Kidney epithelial cell (primary cell): ENCODE measurements at regions not wholly inside any gene's neighbourhood (a gene's known extent, or its start where the extent isn't known, plus 50 kb on each side); places are given as distances from the start of the nearest gene placed in this dataset.

Source experiments
- DNase-seq: peaks from one replicate; pipeline ENCODE4 v3.0.0-alpha.2; 2010; ENCODE audit warnings: low read depth
- H3K27me3 ChIP-seq: 2 replicates; pipeline ENCODE4 v1.6.0; 2011; ENCODE audit warnings: low read length; ENCODE audit not compliant: control insufficient read depth, insufficient read depth
- H3K36me3 ChIP-seq: 2 replicates; pipeline ENCODE4 v1.5.1; 2011; ENCODE audit warnings: low read length; ENCODE audit not compliant: control insufficient read depth, insufficient read depth
- H3K4me3 ChIP-seq: 2 replicates; pipeline ENCODE4 v1.5.1; 2011; ENCODE audit warnings: low read depth, mild to moderate bottlenecking, control low read depth, low read length
- TF ChIP-seq, protein P1 (sequence below): IDR thresholded peaks from 2 replicates; pipeline ENCODE4 v1.5.1; 2011; ENCODE audit warnings: mild to moderate bottlenecking, moderate library complexity, low read length, control low read depth, inconsistent platforms; ENCODE audit not compliant: insufficient read depth, poor library complexity, severe bottlenecking

GRCh38 chr12:68476794-68477193 lies 133.9 kb upstream of the RAP1B start:
- Histone ChIP-seq H3K4me3 (no peak overlapping the region), H3K27me3 (no peaks in the 10 kb centered on the region), H3K36me3 (no peaks in the 10 kb centered on the region)
- TF ChIP-seq, protein P1, sequence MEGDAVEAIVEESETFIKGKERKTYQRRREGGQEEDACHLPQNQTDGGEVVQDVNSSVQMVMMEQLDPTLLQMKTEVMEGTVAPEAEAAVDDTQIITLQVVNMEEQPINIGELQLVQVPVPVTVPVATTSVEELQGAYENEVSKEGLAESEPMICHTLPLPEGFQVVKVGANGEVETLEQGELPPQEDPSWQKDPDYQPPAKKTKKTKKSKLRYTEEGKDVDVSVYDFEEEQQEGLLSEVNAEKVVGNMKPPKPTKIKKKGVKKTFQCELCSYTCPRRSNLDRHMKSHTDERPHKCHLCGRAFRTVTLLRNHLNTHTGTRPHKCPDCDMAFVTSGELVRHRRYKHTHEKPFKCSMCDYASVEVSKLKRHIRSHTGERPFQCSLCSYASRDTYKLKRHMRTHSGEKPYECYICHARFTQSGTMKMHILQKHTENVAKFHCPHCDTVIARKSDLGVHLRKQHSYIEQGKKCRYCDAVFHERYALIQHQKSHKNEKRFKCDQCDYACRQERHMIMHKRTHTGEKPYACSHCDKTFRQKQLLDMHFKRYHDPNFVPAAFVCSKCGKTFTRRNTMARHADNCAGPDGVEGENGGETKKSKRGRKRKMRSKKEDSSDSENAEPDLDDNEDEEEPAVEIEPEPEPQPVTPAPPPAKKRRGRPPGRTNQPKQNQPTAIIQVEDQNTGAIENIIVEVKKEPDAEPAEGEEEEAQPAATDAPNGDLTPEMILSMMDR, result no peak
- DNase-seq, result no peak

DNA sequence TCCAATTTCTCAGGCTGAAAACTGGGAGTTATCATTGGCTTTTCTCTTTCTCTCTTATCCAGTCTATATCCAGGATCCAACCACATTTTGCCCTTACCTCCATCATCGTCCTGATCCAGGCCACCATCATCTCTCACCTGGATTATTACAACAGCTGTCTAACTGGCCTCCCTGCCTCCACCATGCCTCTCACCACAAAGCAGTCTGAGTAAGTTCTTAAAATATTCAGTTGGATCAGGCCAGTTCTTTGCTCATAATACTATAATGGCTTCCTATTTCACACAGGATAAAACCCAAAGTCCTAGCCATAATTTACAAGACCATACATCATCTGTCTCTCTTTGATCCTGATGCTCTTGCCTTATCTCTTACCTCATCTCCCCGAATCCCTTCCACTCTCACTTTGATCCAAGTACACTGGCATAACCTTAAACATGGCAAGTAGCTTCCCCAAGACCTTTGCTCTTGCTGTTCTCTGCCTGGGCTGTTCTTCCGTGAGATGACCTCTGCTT lies 133.4 kb upstream of the RAP1B start:
- Histone ChIP-seq H3K27me3 (no peaks in the 10 kb centered on the region), H3K36me3 (no peaks in the 10 kb centered on the region), H3K4me3 (no peak overlapping the region)
- no peak for DNase-seq
- TF ChIP-seq, protein P1, result no peak

DNA sequence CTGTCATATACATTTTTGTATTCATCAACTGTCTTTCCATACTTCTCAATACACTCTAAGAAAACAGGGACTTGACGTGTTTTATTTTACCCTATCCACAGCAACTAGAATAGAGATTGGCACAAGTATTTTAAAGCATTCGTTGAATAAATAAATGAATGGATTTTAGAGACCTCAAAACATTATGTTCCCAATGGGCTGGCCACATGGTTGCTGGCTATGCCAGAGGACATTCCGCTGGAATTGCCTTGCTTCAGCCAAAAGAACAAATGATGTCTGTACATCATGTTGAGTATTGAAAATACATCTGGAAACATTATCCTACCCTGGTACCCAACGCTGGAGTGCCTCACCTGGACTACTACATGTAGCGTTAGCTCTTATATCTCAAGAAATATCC lies 132.8 kb upstream of the RAP1B start:
- H3K4me3 ChIP-seq, result no peak overlapping the region
- H3K27me3 ChIP-seq, result no peaks in the 10 kb centered on the region
- TF ChIP-seq, protein P1, result no peak
- no peak for DNase-seq
- no peaks in the 10 kb centered on the region for H3K36me3 ChIP-seq

DNA sequence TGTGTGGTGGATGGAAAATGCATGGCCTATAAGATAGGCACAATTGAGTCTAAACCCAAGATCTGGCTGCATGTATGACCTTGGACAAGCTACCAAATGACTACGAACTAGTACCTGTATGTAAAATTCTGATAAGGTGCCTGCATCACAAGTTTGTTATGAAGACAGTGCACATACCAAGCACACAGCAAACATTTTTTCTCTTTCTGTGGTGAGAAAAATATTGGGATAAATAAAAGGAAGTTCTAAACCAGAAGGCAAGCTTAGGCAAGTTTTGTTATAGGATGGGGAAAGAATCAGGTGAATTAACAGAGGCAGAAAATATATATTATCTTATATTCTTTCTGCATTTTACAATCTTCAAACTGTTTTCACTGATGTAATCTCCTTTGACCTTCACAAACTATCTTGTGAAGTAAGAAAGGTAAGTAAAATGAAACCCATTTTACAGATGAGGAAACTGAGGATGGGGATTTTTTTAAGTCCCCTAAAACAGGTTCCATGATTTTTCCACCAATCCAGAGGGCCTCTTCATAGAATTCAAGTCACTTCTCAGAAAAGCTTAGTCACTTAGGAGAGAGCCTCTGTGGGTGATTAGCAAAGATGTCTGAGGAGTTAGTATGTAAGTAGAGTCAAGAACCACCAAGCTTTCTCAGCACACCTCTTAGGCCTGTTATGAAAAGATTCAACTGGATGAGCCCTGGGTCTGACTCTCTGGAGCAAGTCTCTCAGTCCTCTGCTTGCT lies 132.0 kb upstream of the RAP1B start:
- no peak for DNase-seq
- Histone ChIP-seq H3K36me3 (no peaks in the 10 kb centered on the region), H3K4me3 (no peak overlapping the region), H3K27me3 (no peaks in the 10 kb centered on the region)
- TF ChIP-seq, protein P1, result no peak

GRCh38 chr12:68479261-68479895 lies 131.3 kb upstream of the RAP1B start:
- no peak for DNase-seq
- TF ChIP-seq, protein P1, result no peak
- Histone ChIP-seq H3K36me3 (no peaks in the 10 kb centered on the region), H3K4me3 (no peak overlapping the region), H3K27me3 (no peaks in the 10 kb centered on the region)
